Lower leg skin (tissue), 3 donors: ENCODE measurements at regions not wholly inside any gene's neighbourhood (a gene's known extent, or its start where the extent isn't known, plus 50 kb on each side); places are given as distances from the start of the nearest gene placed in this dataset.

Experiments
- POLR2A ChIP-seq, 2 donors: fragments of 450-650 bp; IDR thresholded peaks; one replicate each; pipeline ENCODE4 v1.6.1; 2016 to 2017; ENCODE audit warnings: antibody characterized with exemption in 2 of 2, mild to moderate bottlenecking in 1 of 2, moderate library complexity in 1 of 2
- TF ChIP-seq, protein P1 (sequence below), 3 donors: fragments of 450-650 bp; IDR thresholded peaks; one replicate each; pipeline ENCODE4 v1.5.1; 2016; ENCODE audit warnings: antibody characterized with exemption in 3 of 3, mild to moderate bottlenecking in 3 of 3, moderate library complexity in 2 of 3

DNA sequence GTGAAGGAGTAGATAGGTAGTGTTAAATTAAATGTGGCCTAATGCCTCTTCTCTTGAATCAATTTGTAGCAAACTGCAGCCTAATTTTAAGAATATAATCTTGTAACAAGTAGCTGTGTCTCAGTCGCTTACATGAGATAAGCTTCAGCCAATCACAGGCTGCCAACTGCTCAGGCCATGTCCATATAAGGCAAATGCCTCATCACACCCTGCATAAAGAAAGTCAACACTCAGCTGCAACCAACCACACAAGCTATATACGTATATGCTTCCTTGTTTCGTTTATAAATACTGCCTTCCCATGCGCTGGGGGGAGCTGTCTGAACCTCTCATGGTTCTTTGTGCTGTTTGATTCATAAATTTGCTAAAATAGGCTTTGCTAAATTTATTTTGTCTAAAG lies 476.3 kb downstream of the TRIB2 start:
- TF ChIP-seq, protein P1, sequence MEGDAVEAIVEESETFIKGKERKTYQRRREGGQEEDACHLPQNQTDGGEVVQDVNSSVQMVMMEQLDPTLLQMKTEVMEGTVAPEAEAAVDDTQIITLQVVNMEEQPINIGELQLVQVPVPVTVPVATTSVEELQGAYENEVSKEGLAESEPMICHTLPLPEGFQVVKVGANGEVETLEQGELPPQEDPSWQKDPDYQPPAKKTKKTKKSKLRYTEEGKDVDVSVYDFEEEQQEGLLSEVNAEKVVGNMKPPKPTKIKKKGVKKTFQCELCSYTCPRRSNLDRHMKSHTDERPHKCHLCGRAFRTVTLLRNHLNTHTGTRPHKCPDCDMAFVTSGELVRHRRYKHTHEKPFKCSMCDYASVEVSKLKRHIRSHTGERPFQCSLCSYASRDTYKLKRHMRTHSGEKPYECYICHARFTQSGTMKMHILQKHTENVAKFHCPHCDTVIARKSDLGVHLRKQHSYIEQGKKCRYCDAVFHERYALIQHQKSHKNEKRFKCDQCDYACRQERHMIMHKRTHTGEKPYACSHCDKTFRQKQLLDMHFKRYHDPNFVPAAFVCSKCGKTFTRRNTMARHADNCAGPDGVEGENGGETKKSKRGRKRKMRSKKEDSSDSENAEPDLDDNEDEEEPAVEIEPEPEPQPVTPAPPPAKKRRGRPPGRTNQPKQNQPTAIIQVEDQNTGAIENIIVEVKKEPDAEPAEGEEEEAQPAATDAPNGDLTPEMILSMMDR (IDR thresholded peaks at IDR 0.05) = no peak
- TF ChIP-seq POLR2A (IDR thresholded peaks at IDR 0.05) = no peak
